Kidney (tissue), 13 donors: ENCODE measurements at regions not wholly inside any gene's neighbourhood (a gene's known extent, or its start where the extent isn't known, plus 50 kb on each side); places are given as distances from the start of the nearest gene placed in this dataset.

ENCODE experiments used
- DNase-seq, 5 donors: peaks; one replicate each; pipeline ENCODE4 v3.0.0-alpha.2; 2013 to 2020
- FAIRE-seq: peaks from 2 replicates; lab custom pipeline; 2012; peaks lifted over from hg19 to GRCh38; lab: Jason Lieb, UNC
- H3K27ac ChIP-seq, 2 donors: one replicate each; pipeline ENCODE4 v1.7.0; 2013; ENCODE audit warnings: low read depth in 2 of 2, low read length in 2 of 2, inconsistent platforms in 1 of 2
- H3K27me3 ChIP-seq: one replicate; pipeline ENCODE4 v1.7.1; 2013; ENCODE audit warnings: low read length, inconsistent platforms; ENCODE audit not compliant: control insufficient read depth, insufficient read depth
- H3K36me3 ChIP-seq, 3 donors: one replicate each; pipeline versions ENCODE4 v1.7.0 to v1.7.1; 2013; ENCODE audit warnings: low read length in 3 of 3, control low read depth in 1 of 3, inconsistent platforms in 1 of 3; ENCODE audit not compliant: insufficient read depth in 3 of 3, control insufficient read depth in 2 of 3
- H3K4me1 ChIP-seq, 3 donors: one replicate each; pipeline versions ENCODE4 v1.7.0 to v1.7.1; 2013; ENCODE audit warnings: low read length in 3 of 3, inconsistent platforms in 1 of 3, low read depth in 1 of 3; ENCODE audit not compliant: control insufficient read depth in 2 of 3, insufficient read depth in 2 of 3
- H3K4me3 ChIP-seq, 3 donors: one replicate each; pipeline versions ENCODE4 v1.7.0 to v1.8.1; 2013; ENCODE audit warnings: low read length in 3 of 3, control low read depth in 1 of 3, inconsistent platforms in 1 of 3
- H3K9ac ChIP-seq, 3 donors: one replicate each; pipeline versions ENCODE4 v1.7.0 to v1.7.1; 2013; ENCODE audit warnings: low read length in 3 of 3, control low read depth in 1 of 3, inconsistent platforms in 1 of 3
- H3K9me3 ChIP-seq, 3 donors: one replicate each; pipeline versions ENCODE4 v1.7.0 to v1.7.1; 2013; ENCODE audit warnings: low read length in 3 of 3, control low read depth in 1 of 3, inconsistent platforms in 1 of 3; ENCODE audit not compliant: control insufficient read depth in 2 of 3, insufficient read depth in 1 of 3
- intact Hi-C: fragments of 100-400 bp; cut with DNase I; formaldehyde crosslinking; loops from one replicate; pipeline ENCODE4 v1.11.1; 2022
- TF ChIP-seq, protein P1 (sequence below): IDR thresholded peaks from 3 replicates; pipeline ENCODE4 v1.5.1; 2012; ENCODE audit warnings: mild to moderate bottlenecking, moderate library complexity, borderline replicate concordance; ENCODE audit not compliant: insufficient read depth; ENCODE audit errors: extremely low read depth
- donor health status: control.
- donor health status: control.
- donor health status: control.
- donor health status: control.
- donor health status: control.
- donor health status: DM: yes; HTN: yes; CAD: no.
- donor health status: Normal renal cell carcinoma (clear cell type).

GRCh38 chr19:28235606-28236125 lies 977.3 kb downstream of the UQCRFS1 start:
- no peaks in the 10 kb centered on the region for H3K36me3 ChIP-seq
- intact Hi-C loops, result no loop called here
- no peak overlapping the region for H3K4me3 ChIP-seq
- no peak overlapping the region for H3K9ac ChIP-seq
- no peak overlapping the region for H3K27ac ChIP-seq
- DNase-seq (no peak), FAIRE-seq (no peak)
- TF ChIP-seq, protein P1, sequence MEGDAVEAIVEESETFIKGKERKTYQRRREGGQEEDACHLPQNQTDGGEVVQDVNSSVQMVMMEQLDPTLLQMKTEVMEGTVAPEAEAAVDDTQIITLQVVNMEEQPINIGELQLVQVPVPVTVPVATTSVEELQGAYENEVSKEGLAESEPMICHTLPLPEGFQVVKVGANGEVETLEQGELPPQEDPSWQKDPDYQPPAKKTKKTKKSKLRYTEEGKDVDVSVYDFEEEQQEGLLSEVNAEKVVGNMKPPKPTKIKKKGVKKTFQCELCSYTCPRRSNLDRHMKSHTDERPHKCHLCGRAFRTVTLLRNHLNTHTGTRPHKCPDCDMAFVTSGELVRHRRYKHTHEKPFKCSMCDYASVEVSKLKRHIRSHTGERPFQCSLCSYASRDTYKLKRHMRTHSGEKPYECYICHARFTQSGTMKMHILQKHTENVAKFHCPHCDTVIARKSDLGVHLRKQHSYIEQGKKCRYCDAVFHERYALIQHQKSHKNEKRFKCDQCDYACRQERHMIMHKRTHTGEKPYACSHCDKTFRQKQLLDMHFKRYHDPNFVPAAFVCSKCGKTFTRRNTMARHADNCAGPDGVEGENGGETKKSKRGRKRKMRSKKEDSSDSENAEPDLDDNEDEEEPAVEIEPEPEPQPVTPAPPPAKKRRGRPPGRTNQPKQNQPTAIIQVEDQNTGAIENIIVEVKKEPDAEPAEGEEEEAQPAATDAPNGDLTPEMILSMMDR, result no peak
- H3K4me1 ChIP-seq, result no peaks in the 10 kb centered on the region
- H3K9me3 ChIP-seq, result no peaks in the 10 kb centered on the region
- H3K27me3 ChIP-seq, result no peaks in the 10 kb centered on the region

- Histone ChIP-seq H3K9me3 (no peaks in the 10 kb centered on the region), H3K4me1 (no peaks in the 10 kb centered on the region), H3K4me3 (no peak overlapping the region), H3K27me3 (no peaks in the 10 kb centered on the region), H3K9ac (no peak overlapping the region), H3K27ac (no peak overlapping the region), H3K36me3 (no peaks in the 10 kb centered on the region)
- intact Hi-C loops, result no loop called here
- FAIRE-seq, result no peak
- DNase-seq, result peak in 3 of 5 donors; percentile 24 to 49 (median 32)
- TF ChIP-seq, protein P1, result no peak
Measured at GRCh38 chr19:28234637-28235036, 978.3 kb downstream of the UQCRFS1 start.

DNA sequence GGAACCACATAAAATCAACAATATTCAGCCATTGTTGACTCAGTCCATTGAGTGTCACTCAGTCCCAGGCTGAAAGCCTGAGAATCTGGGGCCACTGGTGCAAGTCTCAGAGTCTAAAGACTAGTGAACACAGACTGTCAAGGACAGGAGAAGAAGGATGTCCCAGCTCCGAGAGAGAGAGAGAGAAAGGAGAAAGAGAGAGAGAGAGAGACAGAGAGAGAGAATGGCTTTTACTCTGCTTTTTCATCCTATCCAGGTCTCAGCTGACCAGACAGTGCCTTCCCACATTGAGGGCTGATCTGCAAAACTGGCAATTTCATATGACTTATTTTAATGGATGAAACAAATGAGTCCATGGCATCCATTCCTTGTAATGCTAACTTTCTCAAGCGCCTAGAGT lies 984.1 kb downstream of the UQCRFS1 start:
- no peaks in the 10 kb centered on the region for H3K27me3 ChIP-seq
- no peaks in the 10 kb centered on the region for H3K4me1 ChIP-seq
- no peak overlapping the region for H3K27ac ChIP-seq
- no peaks in the 10 kb centered on the region for H3K9me3 ChIP-seq
- no peak for FAIRE-seq
- no peak overlapping the region for H3K4me3 ChIP-seq
- no peak for DNase-seq
- H3K9ac ChIP-seq, result no peak overlapping the region
- no peaks in the 10 kb centered on the region for H3K36me3 ChIP-seq
- TF ChIP-seq, protein P1, result no peak
- intact Hi-C loops, result no loop called here

DNA sequence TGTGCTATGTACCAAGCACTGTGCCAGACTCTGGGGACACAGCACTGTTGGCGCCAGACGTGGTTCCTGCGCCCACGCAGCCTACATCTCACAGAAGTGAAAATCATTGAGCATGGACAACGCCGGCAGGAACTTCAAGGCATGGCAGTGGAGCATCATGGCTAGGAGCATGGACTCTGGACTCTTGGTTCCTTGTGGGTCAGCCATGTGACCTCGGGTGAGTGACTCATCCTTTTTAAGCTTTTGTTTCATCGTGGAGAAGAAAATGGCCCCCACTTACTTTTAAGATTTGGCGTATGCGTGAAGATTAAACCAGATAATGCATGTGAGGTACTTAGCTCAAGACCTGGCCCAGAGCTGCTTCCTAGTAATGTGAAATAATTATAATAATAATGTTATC lies 988.5 kb downstream of the UQCRFS1 start:
- Histone ChIP-seq H3K27ac (no peak overlapping the region), H3K27me3 (no peaks in the 10 kb centered on the region), H3K9ac (no peak overlapping the region), H3K4me1 (no peaks in the 10 kb centered on the region), H3K36me3 (no peaks in the 10 kb centered on the region), H3K9me3 (no peaks in the 10 kb centered on the region), H3K4me3 (no peak overlapping the region)
- intact Hi-C loops, result no loop called here
- TF ChIP-seq, protein P1, result no peak
- DNase-seq, result no peak
- FAIRE-seq, result no peak
